Osteocyte (in vitro differentiated cells): ENCODE measurements at regions not wholly inside any gene's neighbourhood (a gene's known extent, or its start where the extent isn't known, plus 50 kb on each side); places are given as distances from the start of the nearest gene placed in this dataset.

Source experiments
- DNase-seq: peaks from one replicate; pipeline ENCODE4 v3.0.0; 2021; ENCODE audit warnings: mixed read lengths; ENCODE audit not compliant: unreplicated experiment; ENCODE audit errors: extremely low spot score
- H3K27ac Mint-ChIP-seq: one replicate; pipeline ENCODE4 v1.8.0; 2021; ENCODE audit warnings: mild to moderate bottlenecking, mixed read lengths; ENCODE audit not compliant: unreplicated experiment
- H3K27me3 Mint-ChIP-seq: one replicate; pipeline ENCODE4 v1.8.0; 2021; ENCODE audit warnings: mixed read lengths; ENCODE audit not compliant: unreplicated experiment
- H3K36me3 Mint-ChIP-seq: one replicate; pipeline ENCODE4 v1.8.0; 2021; ENCODE audit warnings: mixed read lengths; ENCODE audit not compliant: unreplicated experiment
- H3K4me1 Mint-ChIP-seq: one replicate; pipeline ENCODE4 v1.8.0; 2021; ENCODE audit warnings: mixed read lengths; ENCODE audit not compliant: unreplicated experiment
- H3K4me3 Mint-ChIP-seq: one replicate; pipeline ENCODE4 v1.8.0; 2021; ENCODE audit warnings: mild to moderate bottlenecking, moderate library complexity, mixed read lengths; ENCODE audit not compliant: unreplicated experiment
- H3K9me3 Mint-ChIP-seq: one replicate; pipeline ENCODE4 v1.8.0; 2021; ENCODE audit warnings: mixed read lengths; ENCODE audit not compliant: unreplicated experiment
- CTCF ChIP-seq: fragments of 200-600 bp; sonication (generic); IDR thresholded peaks from 2 replicates; pipeline ENCODE4 v1.5.0; 2021; ENCODE audit warnings: antibody characterized with exemption, mild to moderate bottlenecking, moderate library complexity

- peaks cover 7% of the 10 kb centered on the region for H3K4me1 Mint-ChIP-seq
- H3K4me3 Mint-ChIP-seq = no peak overlapping the region
- no peaks in the 10 kb centered on the region for H3K9me3 Mint-ChIP-seq
- no peak for TF ChIP-seq CTCF
- H3K36me3 Mint-ChIP-seq = no peaks in the 10 kb centered on the region
- no peak overlapping the region for H3K27ac Mint-ChIP-seq
- DNase-seq = no peak
- H3K27me3 Mint-ChIP-seq = no peaks in the 10 kb centered on the region
These were observed 51.3 kb upstream of the SETBP1 start for GRCh38 chr18:44629406-44629805.

GRCh38 chr18:44630118-44630517, 50.6 kb upstream of the SETBP1 start:
- no peak for DNase-seq
- no peak overlapping the region for H3K4me3 Mint-ChIP-seq

More at GRCh38 chr18:44630118-44630517, 50.6 kb upstream of the SETBP1 start:
- Mint-ChIP-seq H3K27me3 (no peaks in the 10 kb centered on the region), H3K27ac (no peak overlapping the region), H3K4me1 (peaks cover 12% of the 10 kb centered on the region), H3K36me3 (no peaks in the 10 kb centered on the region), H3K9me3 (no peaks in the 10 kb centered on the region)
- no peak for TF ChIP-seq CTCF
